ENCODE measurements at regions not wholly inside any gene's neighbourhood (a gene's known extent, or its start where the extent isn't known, plus 50 kb on each side); places are given as distances from the start of the nearest gene placed in this dataset.

- intact Hi-C loops (cut with DNase I), result no loop called here
- Histone ChIP-seq H3K4me1 (peaks cover 0 to 6% (median 0%) of the 10 kb centered on the region in 9 donors), H3K27ac (no peak overlapping the region), H3K9me3 (no peaks in the 10 kb centered on the region), H3K36me3 (no peaks in the 10 kb centered on the region), H3K27me3 (peaks cover 0 to 1% (median 0%) of the 10 kb centered on the region in 7 donors), H3K4me3 (no peak overlapping the region)
- DNase-seq (no peak), ATAC-seq (no peak)
- TF ChIP-seq CTCF (IDR thresholded peaks at IDR 0.05), result no peak
- 77 to 84% methylated on average over 3 of the region's 3 CpGs for WGBS, 2 donors
Measured at GRCh38 chr6:84417260-84417659, 189.8 kb upstream of the CEP162 start.

- intact Hi-C loops (cut with DNase I), result no loop called here
- H3K9me3 ChIP-seq, result no peaks in the 10 kb centered on the region
- peaks cover 0 to 6% (median 0%) of the 10 kb centered on the region in 9 donors for H3K4me1 ChIP-seq
- H3K27ac ChIP-seq, result no peak overlapping the region
- WGBS, 2 donors, result 70 to 72% methylated on average over 2 of the region's 2 CpGs
- no peaks in the 10 kb centered on the region for H3K36me3 ChIP-seq
- no peak overlapping the region for H3K4me3 ChIP-seq
- ATAC-seq, result no peak
- no peak for TF ChIP-seq CTCF (IDR thresholded peaks at IDR 0.05)
- DNase-seq, result no peak
- no peaks in the 10 kb centered on the region for H3K27me3 ChIP-seq
Measured at GRCh38 chr6:84416043-84416657, 188.7 kb upstream of the CEP162 start.

DNA sequence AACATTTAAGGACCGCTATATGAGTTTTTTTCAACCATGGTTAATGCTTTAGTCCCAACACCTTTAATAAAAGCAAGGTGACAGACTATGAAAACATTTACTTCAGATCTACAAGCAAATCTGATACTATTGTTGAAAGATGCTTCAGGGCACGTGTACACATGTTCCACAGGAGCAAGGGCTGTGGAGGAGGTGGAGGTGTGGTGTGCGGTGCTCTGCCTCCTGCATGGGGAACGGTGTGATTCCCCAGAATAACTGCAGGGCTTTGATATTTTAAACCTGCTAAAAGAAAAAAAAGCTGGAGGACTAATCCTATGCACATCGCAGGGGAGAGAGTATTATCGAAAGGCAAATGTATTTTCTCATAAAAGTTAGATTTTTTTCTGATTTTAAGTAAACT is 188.1 kb upstream of the CEP162 start:
- intact Hi-C loops (cut with DNase I), result no loop called here
- 65 to 68% methylated on average over 6 of the region's 6 CpGs for WGBS, 2 donors
- Histone ChIP-seq H3K36me3 (no peaks in the 10 kb centered on the region), H3K4me1 (peaks cover 0 to 6% (median 0%) of the 10 kb centered on the region in 9 donors), H3K27me3 (no peaks in the 10 kb centered on the region), H3K9me3 (no peaks in the 10 kb centered on the region), H3K4me3 (no peak overlapping the region), H3K27ac (no peak overlapping the region)
- TF ChIP-seq CTCF (IDR thresholded peaks at IDR 0.05), result no peak
- DNase-seq, result no peak
- no peak for ATAC-seq

DNA sequence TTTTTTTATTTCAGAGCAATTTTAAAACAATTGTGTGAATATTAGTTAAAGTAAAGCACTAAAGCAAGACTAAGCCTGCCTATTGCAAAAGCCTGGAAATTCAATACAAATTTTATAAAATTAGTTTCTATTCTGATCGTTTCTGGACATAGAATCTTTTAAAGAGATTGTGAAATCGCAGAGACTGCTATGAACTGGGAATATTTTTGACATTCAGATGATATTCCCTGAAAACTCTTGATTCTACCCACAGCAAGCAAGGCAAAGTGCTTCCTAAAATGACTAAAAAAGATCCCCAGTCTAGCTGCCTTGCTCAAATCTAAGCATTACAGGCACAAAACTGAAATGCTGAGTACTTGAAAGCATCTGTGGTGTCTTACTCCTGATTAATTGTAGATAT is 187.6 kb upstream of the CEP162 start:
- no peak for ATAC-seq
- no peak for TF ChIP-seq CTCF (IDR thresholded peaks at IDR 0.05)
- Histone ChIP-seq H3K36me3 (no peaks in the 10 kb centered on the region), H3K4me1 (peaks cover 0 to 6% (median 0%) of the 10 kb centered on the region in 9 donors), H3K9me3 (no peaks in the 10 kb centered on the region), H3K27me3 (no peaks in the 10 kb centered on the region), H3K27ac (no peak overlapping the region), H3K4me3 (no peak overlapping the region)
- no peak for DNase-seq
- 53% methylated on average over 2 of the region's 2 CpGs for WGBS, 2 donors
- intact Hi-C loops (cut with DNase I), result no loop called here
